Right atrium auricular region (tissue), 2 donors: ENCODE measurements at regions not wholly inside any gene's neighbourhood (a gene's known extent, or its start where the extent isn't known, plus 50 kb on each side); places are given as distances from the start of the nearest gene placed in this dataset.

Experiments used
- DNase-seq: peaks from one replicate; pipeline ENCODE4 v3.0.0-alpha.2; 2019; ENCODE audit warnings: low spot score
- H3K27ac ChIP-seq, 2 donors: fragments of 200-600 bp; sonication (generic); 1 replicate in 1 of 2; 2 replicates in 1 of 2; pipeline ENCODE4 v1.5.1; 2016 to 2019
- H3K27me3 ChIP-seq, 2 donors: fragments of 200-600 bp; sonication (generic); one replicate each; pipeline versions ENCODE4 v1.5.1 to v1.6.0; 2017 to 2019
- H3K36me3 ChIP-seq: fragments of 200-600 bp; sonication (generic); one replicate; pipeline ENCODE4 v1.5.1; 2016
- H3K4me1 ChIP-seq, 2 donors: fragments of 200-600 bp; sonication (generic); one replicate each; pipeline versions ENCODE4 v1.5.1 to v1.6.0; 2017 to 2019
- H3K4me3 ChIP-seq, 2 donors: fragments of 200-600 bp; sonication (generic); 1 replicate in 1 of 2; 2 replicates in 1 of 2; pipeline ENCODE4 v1.5.1; 2017 to 2019; ENCODE audit warnings: mild to moderate bottlenecking in 1 of 2, moderate library complexity in 1 of 2
- H3K9me3 ChIP-seq, 2 donors: fragments of 200-600 bp; sonication (generic); one replicate each; pipeline ENCODE4 v1.5.1; 2019
- CTCF ChIP-seq, 2 donors: fragments of 200-600 bp; sonication (generic); IDR thresholded peaks; one replicate each; pipeline ENCODE4 v1.5.1; 2019; ENCODE audit warnings: antibody characterized with exemption in 2 of 2

- H3K4me3 ChIP-seq = no peak overlapping the region
- no peaks in the 10 kb centered on the region for H3K36me3 ChIP-seq
- DNase-seq = no peak
- no peak for TF ChIP-seq CTCF (IDR thresholded peaks at IDR 0.05)
- H3K27me3 ChIP-seq = no peaks in the 10 kb centered on the region
- no peak overlapping the region for H3K27ac ChIP-seq
- no peaks in the 10 kb centered on the region for H3K9me3 ChIP-seq
- no peaks in the 10 kb centered on the region for H3K4me1 ChIP-seq
Measured at GRCh38 chr3:18071833-18072232, 329.4 kb upstream of the TBC1D5 start.

- Histone ChIP-seq H3K4me1 (no peaks in the 10 kb centered on the region), H3K36me3 (no peaks in the 10 kb centered on the region), H3K27ac (no peak overlapping the region), H3K27me3 (no peaks in the 10 kb centered on the region), H3K4me3 (no peak overlapping the region), H3K9me3 (no peaks in the 10 kb centered on the region)
- no peak for TF ChIP-seq CTCF (IDR thresholded peaks at IDR 0.05)
- no peak for DNase-seq
Measured at GRCh38 chr3:18070944-18071343, 328.5 kb upstream of the TBC1D5 start.

GRCh38 chr3:18070231-18070630 is 327.8 kb upstream of the TBC1D5 start:
- Histone ChIP-seq H3K4me3 (no peak overlapping the region), H3K4me1 (no peaks in the 10 kb centered on the region), H3K27ac (no peak overlapping the region), H3K9me3 (no peaks in the 10 kb centered on the region), H3K27me3 (no peaks in the 10 kb centered on the region), H3K36me3 (no peaks in the 10 kb centered on the region)
- no peak for TF ChIP-seq CTCF (IDR thresholded peaks at IDR 0.05)
- no peak for DNase-seq

GRCh38 chr3:18069568-18069967 is 327.1 kb upstream of the TBC1D5 start:
- H3K27me3 ChIP-seq = no peaks in the 10 kb centered on the region
- TF ChIP-seq CTCF (IDR thresholded peaks at IDR 0.05) = no peak
- no peak overlapping the region for H3K4me3 ChIP-seq
- no peaks in the 10 kb centered on the region for H3K4me1 ChIP-seq
- H3K36me3 ChIP-seq = no peaks in the 10 kb centered on the region
- no peaks in the 10 kb centered on the region for H3K9me3 ChIP-seq
- no peak for DNase-seq
- no peak overlapping the region for H3K27ac ChIP-seq

GRCh38 chr3:18066899-18067582 is 324.6 kb upstream of the TBC1D5 start:
- TF ChIP-seq CTCF (IDR thresholded peaks at IDR 0.05) = no peak
- Histone ChIP-seq H3K27me3 (no peaks in the 10 kb centered on the region), H3K4me3 (no peak overlapping the region), H3K36me3 (no peaks in the 10 kb centered on the region), H3K27ac (no peak overlapping the region), H3K4me1 (no peaks in the 10 kb centered on the region), H3K9me3 (no peaks in the 10 kb centered on the region)
- DNase-seq = no peak

- no peak for DNase-seq
- Histone ChIP-seq H3K27ac (no peak overlapping the region), H3K27me3 (no peaks in the 10 kb centered on the region), H3K4me1 (no peaks in the 10 kb centered on the region), H3K36me3 (no peaks in the 10 kb centered on the region), H3K4me3 (no peak overlapping the region), H3K9me3 (no peaks in the 10 kb centered on the region)
- TF ChIP-seq CTCF (IDR thresholded peaks at IDR 0.05) = no peak
Measured at GRCh38 chr3:18064586-18064985, 322.2 kb upstream of the TBC1D5 start.
